Ecto neural progenitor cell (in vitro differentiated cells): ENCODE measurements at regions not wholly inside any gene's neighbourhood (a gene's known extent, or its start where the extent isn't known, plus 50 kb on each side); places are given as distances from the start of the nearest gene placed in this dataset.
"Not testable (repeated sequence)": the region's sequence is repeated elsewhere in the genome, so short reads cannot be mapped to it uniquely, and the experiment has no call there.

ENCODE experiments used
- DNase-seq: peaks from one replicate; pipeline ENCODE4 v3.0.0-alpha.2; 2018; ENCODE audit warnings: low spot score

DNA sequence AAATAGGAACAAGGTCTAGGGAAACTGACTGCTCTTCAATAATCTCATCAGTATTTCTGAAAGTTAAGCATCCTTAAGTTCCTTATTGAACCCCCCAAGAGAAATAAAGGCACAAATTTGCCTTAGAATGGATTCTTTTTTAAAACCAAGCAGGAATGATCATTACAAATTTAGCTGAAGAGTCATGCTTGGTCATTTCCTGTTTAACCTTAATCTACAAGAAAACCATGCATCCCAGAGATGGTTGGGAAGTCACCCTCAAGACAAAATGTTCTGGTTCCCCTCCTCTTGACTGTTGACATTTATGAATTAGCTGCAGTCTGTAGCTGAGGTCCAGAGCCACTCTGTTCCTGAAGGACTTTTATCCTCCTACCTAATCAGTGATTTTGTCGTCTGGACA, 291.8 kb upstream of the G2E3 start:
- no peak for DNase-seq

DNA sequence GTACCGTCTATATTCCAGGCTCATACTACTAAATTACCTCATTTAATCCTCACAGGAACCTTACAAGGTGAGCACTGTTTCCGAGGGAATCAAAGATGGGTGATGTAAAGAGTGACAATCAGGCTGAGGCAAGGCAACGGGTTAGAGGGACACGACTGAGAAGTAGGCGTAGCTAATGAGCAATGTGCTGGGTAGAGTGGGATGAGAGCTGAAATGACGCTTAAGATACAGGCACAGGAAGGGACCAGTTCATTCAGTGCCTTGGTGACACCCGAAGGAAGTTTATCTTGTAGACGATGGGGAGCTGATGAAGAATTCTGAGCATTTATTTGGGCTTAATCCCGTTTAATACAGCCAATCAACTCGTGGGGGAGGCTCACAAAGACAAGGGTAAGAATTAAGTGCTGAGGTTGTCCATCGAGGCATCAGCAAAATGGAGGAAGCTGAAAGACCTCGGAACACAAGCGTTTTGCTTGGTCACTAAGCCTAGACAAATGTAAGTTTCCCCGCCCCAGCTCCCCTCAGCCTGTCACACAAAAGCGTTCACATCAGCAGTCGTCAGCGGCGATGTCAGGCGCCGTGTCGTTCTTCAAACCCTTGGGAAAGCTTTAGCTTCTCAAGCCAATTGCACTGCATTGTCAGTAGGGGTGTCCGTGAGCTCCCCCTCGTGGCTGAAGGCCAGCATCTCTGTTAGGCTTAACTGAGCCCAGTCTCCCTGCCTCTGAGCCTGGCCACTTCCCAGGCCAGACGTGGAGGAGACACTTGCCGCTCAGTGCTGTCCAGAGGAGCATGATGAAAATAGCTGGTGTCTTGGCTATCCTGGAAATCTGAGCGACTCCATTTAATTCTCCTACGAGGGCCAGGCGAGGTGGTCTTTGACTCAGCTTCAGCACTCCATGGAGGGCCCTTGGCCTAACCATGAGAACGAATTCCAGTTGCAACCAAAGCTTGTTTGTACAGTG, 288.5 kb upstream of the G2E3 start:
- peak; percentile 91 for DNase-seq

DNA sequence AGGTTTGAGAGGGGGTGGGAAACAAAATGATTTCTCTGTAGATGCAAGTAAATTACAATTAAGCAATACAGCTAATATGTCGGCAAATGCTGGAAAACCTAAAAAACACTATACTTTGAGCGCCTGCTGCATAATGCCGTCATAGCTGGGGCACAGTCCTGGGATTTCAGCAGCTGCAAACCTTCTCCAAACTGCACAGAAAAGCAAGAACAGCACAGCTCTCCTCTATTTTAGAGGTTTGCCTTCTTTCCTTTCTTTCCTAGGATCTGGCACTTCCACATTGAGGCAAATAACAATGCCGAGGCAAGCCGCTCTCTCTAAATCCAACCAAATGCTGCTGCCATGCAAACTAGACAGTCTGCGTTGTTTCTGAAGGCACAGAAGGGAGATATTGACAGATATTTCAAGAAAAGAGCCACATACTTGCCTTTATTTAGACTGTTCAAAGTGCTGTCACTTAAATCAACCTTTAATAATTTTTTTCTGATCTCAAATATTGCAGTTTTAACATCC, 287.1 kb upstream of the G2E3 start:
- no peak for DNase-seq

DNA sequence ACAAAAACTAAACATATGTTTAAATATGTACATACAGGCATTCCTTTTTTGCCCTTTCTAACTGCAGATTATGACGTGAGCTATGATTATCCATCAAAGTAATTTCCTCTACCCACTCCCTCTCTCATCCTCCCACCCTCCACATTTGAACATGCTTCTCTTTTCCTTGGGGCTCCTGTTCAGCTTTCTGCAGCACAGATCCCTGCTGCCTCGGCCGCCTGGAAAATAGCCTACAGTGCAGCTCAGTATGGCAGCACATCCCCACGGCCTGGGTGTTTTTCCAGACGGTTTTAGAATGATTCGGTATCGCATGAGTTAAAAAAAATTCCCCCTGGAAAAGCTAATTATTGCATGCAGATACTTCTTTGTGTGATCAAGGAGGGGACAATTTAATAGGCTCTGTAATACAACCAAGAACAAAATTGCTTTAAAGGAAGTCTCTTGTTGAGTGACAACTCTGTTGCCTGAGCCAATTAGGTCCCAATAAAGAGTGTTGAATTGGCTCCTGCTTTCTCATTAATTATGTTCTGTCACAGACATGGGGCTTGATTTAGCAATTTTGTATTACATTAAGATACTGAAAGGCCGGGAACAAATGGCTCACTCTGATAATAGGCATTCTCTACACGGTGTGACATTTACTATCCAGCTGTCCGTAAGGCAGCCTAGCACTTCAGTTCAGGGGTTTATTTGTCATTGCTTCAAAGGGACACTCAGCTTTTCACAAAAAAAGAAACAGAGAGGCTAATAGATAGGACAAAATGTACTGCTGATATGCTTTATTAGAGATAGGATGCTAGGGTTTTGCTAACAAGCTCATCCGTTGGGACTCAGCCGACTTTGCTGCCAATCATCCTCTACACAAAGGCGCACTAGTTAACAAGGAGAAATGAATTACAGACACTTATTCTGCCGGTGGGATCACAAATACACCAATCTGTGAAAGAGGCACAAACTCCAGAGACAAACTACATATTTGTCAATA, 285.8 kb upstream of the G2E3 start:
- DNase-seq = no peak

DNA sequence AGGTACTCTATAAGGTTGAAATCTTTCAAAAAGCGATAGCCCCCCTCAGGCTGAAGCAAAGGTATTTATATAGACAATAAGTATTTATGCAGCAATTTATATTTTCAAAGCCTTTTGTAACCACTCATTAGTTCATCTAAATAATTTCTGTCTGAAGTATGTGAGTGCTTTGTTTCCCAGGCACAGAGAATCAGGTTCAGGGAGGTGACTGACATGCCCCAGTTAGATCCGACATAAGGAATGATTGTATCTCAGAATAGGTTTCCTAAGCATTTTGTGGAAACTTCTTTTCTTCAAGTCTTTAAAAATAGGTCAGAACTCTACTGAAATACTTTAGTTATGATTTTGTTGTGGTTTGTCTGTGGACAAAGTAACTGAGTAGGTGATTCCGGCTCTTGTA, 283.4 kb upstream of the G2E3 start:
- no peak for DNase-seq

DNA sequence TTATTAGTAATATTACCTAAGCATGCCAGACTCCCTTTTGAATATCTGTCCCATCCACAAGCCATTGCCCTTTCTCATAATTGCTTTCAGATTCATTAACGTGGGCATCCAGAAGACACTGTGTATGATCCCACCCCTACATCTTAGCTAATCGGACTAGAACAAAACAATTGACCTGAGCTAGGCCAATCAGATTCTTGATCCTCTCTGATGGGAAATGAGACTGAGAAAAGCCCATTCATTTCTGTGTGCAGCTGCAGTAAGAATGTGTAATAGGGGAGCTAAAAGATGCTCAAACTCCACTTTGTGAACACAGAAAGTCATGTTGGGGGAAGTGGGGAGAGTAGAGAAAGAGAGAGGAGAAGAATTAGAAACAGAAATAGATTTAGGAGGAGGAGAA, 281.7 kb upstream of the G2E3 start:
- DNase-seq = no peak

DNA sequence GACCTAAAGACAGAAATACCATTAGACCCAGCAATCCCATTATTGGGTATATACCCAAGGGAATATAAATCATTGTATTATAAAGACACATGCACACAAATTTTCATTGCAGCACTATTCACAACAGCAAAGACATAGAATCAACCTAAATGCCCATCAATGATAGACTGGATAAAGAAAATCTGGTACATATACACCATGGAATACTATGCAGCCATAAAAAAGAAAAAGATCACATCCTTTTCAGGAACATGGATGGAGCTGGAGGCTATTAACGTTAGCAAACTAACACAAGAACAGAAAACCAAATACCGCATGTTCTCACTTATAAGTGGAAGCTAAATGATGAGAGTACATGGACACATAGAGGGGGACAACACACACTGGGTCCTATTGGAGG, 280.1 kb upstream of the G2E3 start:
- not testable (repeated sequence) for DNase-seq

DNA sequence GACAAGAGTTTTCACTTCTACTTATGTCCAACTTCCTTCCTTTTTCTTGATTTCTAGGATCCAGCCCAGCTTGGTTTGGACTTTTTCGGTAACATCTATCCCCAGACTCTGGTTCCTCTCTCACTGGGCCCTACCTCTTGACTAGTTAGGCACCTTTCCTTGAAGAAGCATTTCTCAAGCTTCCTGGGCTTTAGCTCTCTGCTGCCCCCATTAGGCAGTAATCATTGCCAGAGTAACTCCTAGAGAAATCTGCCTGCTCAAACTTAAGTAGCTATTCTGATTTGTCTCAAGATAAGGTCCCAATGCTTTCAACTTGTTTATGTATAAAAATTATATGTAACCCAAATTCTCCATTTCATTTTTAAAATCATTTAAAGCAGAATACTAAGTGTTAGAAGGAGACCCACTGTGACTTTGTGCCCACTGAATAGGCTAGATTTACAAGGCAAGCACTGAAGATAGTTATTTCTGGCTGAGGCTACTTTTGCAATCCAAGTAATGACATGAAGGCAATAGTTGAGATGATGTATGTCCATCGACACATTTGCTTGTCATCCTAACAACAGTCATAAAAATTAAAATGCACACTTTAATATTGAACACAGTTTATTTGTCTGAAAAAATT, 275.0 kb upstream of the G2E3 start:
- DNase-seq = no peak

DNA sequence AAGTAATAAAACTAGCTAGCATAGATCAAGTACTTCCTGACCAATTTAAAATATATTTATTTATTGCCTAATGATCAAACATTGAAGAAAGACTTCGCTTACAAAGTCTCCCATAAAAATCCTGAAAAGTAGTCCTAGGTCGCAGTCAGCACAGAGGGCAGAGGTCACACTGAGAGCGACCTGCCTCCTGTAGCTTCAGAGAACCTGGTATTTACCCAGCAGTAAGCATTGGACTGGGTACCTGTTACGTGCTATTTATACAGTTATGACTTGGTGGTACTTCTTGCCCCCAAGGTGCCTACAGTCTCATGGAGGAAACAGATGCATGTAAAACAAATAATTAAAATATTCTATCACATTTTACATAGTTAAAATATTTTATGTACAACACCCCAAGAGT, 274.1 kb upstream of the G2E3 start:
- no peak for DNase-seq

DNA sequence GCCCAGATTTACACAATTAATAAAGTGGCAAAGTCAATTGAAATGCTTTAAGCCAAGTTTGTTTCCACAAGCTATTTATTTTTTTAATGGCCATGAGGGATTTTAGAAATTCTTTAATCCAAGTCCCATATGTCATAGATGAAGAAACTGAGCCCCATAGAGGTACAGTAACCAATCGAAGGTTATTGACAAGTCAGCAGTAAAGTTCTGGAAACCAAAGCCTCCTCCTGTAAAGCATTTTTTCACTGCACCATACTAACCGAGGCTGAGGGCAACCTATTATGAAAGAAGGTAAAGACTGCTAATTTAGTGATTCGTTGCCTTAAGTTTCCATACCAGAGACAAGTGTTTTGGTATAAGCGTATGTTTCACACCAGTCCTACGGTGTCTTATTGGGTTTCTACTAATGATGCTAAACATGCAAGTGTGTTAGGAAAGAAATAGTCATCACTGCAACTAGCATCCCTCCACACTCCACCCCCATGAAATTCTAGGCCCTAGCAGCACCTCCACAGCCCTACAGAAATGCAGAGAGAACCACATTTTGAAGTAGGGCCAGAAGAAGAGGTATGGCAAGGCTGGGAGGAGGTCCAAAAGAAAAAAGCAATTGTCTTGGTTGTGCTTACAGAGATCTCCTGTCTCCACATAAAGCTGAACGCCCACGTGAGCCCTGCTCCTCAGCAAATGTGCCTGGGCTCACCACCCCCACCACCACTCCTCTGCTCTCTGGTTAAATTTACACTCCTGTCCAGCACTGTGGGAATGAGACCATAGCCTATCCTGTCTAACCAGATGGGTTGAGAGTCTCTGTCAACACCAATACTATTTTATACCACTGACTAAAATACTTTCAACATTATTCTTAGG, 271.1 kb upstream of the G2E3 start:
- DNase-seq = no peak

DNA sequence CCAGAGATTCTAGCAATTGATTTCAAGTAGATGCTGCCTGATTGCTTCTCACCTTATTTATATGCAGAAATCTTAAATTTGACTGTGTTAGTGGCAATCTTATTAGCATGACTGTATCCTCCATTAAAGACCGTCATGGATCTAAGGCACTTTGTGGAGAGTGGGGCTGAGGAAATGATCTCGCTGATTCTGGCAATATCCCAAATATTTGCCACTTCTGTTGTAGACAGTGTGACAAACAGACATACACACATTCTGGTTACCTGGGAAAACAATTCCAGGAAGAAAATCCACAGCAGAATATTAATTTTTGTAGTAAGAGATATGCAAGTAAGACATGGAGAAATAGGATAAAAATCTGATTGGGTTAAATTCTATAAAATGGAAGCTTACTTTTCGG, 269.0 kb upstream of the G2E3 start:
- DNase-seq = no peak

DNA sequence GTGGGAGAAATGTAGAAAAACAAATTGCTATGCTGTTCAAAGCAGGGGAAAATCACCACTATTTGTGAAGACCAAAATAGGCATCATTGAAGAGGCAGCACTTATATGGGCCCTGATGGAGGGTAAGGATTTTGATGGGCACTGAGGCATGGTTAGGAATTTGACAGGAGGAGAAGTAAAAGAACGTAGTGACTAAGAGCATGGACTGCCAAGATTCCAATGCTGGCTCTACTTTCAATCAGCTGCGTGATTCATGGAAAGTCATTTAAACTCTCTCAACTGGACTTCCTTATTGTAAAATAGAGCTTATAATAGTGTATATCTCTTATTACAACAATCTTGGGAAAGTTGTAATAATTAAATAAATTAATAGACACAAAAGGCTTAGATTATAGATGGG, 267.7 kb upstream of the G2E3 start:
- DNase-seq = no peak

DNA sequence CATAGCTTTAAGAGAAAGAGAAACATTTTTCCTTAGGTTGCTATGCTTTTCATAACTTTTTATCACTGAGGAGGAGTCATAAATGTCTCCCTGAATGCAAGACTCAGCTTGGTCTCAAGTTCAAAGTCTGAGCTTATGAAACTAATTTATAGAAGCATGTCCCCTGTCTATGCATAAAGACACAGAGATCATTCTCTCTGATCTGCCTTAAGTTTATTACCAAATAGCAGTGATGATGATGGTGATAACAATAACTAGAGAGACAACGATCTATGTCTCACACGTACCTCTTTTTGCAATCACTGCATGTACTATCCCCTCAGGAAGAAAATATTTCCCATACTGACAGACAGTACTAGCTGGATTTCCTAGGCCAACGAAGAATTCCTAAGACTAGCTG, 266.4 kb upstream of the G2E3 start:
- DNase-seq = no peak

DNA sequence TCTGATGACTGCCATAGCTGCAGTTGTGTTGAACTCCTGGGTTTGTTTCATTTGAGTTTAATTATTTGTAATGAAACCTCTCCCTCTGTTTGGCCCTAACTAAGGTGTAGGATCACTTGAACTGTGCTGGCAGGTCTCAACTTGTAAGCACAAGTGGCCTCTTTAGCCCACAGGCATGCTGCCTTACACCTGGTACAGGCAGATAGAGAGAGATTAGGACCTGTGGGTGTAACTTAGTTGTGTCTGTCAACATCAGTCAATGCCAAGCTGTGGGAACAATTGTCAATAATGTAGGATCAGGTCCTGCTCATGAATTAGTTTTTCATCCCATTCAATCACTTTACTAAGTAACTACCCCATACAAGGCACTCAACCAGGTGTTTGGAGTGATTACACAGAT, 263.0 kb upstream of the G2E3 start:
- no peak for DNase-seq

DNA sequence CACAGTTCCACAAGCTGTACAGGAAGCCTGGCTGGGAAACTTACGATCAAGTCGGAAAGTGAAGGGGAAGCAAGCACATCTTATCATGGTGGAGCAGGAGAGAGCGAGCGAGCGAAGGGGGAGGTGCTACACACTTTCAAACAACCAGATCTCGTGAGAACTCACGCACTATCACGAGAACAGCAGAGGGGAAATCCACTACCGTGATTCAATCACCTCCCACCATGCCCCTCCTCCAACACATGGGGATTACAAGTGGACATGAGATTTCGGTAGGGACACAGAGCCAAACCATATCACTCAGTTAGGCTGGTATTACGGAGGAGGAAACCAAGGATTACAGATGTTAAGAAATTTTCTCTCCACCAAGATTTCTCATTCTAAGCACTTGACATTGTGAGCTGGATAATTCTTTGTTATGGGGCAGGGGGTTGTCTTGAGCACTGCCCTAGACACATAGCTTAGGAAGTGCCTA, 262.0 kb upstream of the G2E3 start:
- no peak for DNase-seq

DNA sequence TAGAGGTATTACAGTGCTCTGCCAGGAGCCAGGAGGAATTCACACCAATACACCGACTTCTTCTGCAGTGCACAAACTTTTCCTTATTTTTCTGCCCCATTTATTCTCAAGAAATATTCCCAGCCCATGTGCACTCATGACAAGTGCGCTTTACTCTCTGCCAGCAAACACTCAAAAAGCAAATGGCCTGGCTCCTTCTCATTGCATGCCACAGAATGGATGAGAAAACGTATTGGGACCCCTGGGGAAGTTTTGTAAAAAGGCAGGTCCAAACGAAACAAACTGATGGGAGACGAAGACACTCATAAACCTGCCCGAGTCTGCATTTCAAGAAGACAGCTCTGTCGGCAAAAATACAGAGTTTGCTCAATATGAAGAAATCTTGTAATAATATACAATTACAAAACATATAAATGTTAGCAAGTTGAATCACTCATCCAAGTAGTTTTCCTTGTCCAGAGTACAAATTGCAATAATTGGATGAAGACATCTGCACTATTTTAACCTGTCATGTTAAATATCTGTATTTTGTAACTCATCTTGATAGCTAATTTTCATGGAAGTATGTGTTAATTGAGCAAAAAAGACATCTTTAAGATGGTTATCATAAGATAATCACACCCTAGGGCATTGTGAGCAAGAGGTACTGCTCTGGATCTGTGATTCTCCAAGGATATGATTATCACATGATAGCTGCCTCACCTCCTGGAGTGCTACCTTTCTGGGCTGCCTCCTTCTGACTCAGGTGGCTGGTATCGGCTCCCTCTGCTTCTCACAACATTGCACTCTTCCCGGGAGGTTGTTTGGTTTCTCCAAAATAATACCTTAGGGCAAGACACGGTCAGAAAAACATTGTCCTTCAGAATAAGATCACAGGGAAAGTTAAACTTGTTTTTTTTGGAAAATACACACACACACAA, 260.8 kb upstream of the G2E3 start:
- DNase-seq = no peak

DNA sequence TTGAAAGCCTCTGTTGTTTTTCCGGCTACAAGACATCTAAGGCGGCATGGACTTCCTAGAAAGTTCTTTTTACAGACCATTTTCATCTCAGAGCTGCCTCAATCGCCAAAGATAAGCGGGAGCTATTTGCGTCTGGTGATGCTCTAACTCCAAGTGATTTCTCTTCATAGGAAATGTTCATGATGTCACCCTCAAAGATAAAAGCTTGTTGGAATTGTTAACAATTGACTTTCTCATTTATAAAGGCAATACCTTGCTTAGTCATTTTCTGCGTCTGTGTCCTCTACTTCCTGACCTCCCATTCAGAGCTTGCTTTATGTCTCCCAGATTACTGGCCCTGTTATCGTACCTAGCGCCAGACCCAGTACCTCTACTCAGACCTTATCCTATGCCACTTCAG, 259.0 kb upstream of the G2E3 start:
- DNase-seq = no peak

DNA sequence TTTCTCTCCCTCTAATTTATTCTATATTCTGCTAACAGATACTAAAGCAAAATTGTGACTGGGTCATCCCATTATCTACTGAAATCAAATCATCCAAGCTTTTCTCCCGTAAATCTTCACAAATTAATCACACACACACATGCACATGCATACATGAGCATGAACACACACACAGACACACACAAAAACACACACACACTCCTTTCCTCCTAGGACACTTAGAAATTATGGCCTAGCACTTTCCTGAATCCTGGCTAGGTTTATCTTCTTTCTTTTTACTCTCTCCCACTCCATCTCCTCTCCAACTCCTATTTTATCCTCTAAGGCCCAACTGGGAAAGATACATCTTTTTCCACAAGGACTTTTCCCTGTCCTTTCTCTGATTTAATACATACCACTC, 255.6 kb upstream of the G2E3 start:
- DNase-seq = no peak

DNA sequence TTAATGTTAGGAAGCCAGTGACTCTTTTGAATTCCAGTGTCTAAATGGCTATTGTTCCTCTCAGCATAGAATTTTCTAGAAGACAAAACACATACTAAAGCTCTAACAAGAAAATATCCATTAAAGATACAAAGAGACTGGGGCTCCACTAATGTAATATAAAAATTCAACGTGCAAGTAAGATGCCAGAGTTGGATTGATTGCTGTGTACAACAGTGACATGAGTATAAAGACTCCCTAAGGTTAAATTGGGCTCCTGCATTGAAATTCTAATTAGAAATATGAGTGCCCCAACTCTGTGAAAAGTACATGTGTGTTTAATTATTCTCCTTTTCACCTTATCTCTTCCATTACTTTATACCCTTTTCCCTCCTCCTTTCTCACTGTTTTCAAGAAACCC, 253.6 kb upstream of the G2E3 start:
- no peak for DNase-seq

DNA sequence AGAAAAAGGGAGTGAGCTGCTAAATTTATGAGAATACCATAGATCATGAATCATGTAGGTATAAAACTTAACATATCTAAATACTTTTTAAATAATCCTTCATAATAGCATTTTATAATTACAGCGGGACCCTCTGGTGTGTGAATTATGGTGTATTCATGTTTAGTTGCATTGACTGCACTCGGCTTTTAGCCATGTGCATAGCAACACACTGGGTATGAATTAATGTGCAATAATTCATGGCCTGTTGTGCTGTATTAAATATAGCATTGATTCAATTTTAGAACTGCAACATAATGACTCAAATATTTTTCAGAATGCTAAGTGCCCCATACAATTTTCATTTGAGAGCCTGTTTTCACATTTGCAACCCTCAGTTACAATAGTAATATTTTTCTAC, 249.6 kb upstream of the G2E3 start:
- no peak for DNase-seq
